ENCODE measurements at regions not wholly inside any gene's neighbourhood (a gene's known extent, or its start where the extent isn't known, plus 50 kb on each side); places are given as distances from the start of the nearest gene placed in this dataset.

- Histone ChIP-seq H3K4me1 (ENCODE audit: insufficient read depth, low read length, poor library complexity, severe bottlenecking) (no peaks in the 10 kb centered on the region), H3K4me3 (ENCODE audit: low read length, poor library complexity, severe bottlenecking) (no peak overlapping the region), H3K9me2 (replicated peaks; ENCODE audit: low read depth, low read length) (no peaks in the 10 kb centered on the region), H3K79me2 (ENCODE audit: insufficient read depth, low read length) (no peaks in the 10 kb centered on the region), H4K20me1 (ENCODE audit: insufficient read depth, low read length, poor library complexity, severe bottlenecking) (no peaks in the 10 kb centered on the region), H3K4me2 (ENCODE audit: low read depth, low read length, poor library complexity, severe bottlenecking) (no peak overlapping the region), H3F3A (ENCODE audit: low read depth) (no peaks in the 10 kb centered on the region), H3K9ac (ENCODE audit: low read depth, low read length, poor library complexity, severe bottlenecking) (no peak overlapping the region), H3K36me3 (ENCODE audit: insufficient read depth, low read length) (no peaks in the 10 kb centered on the region), H3K27me3 (ENCODE audit: insufficient read depth, low read length, poor library complexity, severe bottlenecking) (no peaks in the 10 kb centered on the region), H2AFZ (ENCODE audit: low read length) (no peak overlapping the region), H3K9me3 (ENCODE audit: insufficient read depth, low read depth, low read length) (no peaks in the 10 kb centered on the region)
- no peak for TF ChIP-seq EZH2phosphoT487 (IDR thresholded peaks at IDR 0.05; ENCODE audit: borderline replicate concordance)
- no peak for TF ChIP-seq CTCF (conservative IDR thresholded peaks at IDR 0.05; ENCODE audit: low read length)
Measured at GRCh38 chr11:45745065-45745811, 59.7 kb upstream of the SLC35C1 start.

- Histone ChIP-seq H3K79me2 (ENCODE audit: insufficient read depth, low read length) (no peaks in the 10 kb centered on the region), H3K4me3 (ENCODE audit: low read length, poor library complexity, severe bottlenecking) (no peak overlapping the region), H3K9me2 (replicated peaks; ENCODE audit: low read depth, low read length) (no peaks in the 10 kb centered on the region), H3K4me1 (ENCODE audit: insufficient read depth, low read length, poor library complexity, severe bottlenecking) (no peaks in the 10 kb centered on the region), H3K4me2 (ENCODE audit: low read depth, low read length, poor library complexity, severe bottlenecking) (no peak overlapping the region), H3K27me3 (ENCODE audit: insufficient read depth, low read length, poor library complexity, severe bottlenecking) (no peaks in the 10 kb centered on the region), H2AFZ (ENCODE audit: low read length) (no peak overlapping the region), H3K9ac (ENCODE audit: low read depth, low read length, poor library complexity, severe bottlenecking) (no peak overlapping the region), H4K20me1 (ENCODE audit: insufficient read depth, low read length, poor library complexity, severe bottlenecking) (no peaks in the 10 kb centered on the region), H3K9me3 (ENCODE audit: insufficient read depth, low read depth, low read length) (no peaks in the 10 kb centered on the region), H3F3A (ENCODE audit: low read depth) (no peaks in the 10 kb centered on the region), H3K36me3 (ENCODE audit: insufficient read depth, low read length) (no peaks in the 10 kb centered on the region)
- TF ChIP-seq CTCF (conservative IDR thresholded peaks at IDR 0.05; ENCODE audit: low read length): no peak
- no peak for TF ChIP-seq EZH2phosphoT487 (IDR thresholded peaks at IDR 0.05; ENCODE audit: borderline replicate concordance)
Measured at GRCh38 chr11:45743556-45744468, 61.1 kb upstream of the SLC35C1 start.

GRCh38 chr11:45741582-45741981 lies 63.4 kb upstream of the SLC35C1 start:
- Histone ChIP-seq H3K79me2 (ENCODE audit: insufficient read depth, low read length) (no peaks in the 10 kb centered on the region), H3F3A (ENCODE audit: low read depth) (no peaks in the 10 kb centered on the region), H3K27me3 (ENCODE audit: insufficient read depth, low read length, poor library complexity, severe bottlenecking) (no peaks in the 10 kb centered on the region), H3K9me2 (replicated peaks; ENCODE audit: low read depth, low read length) (no peaks in the 10 kb centered on the region), H3K4me1 (ENCODE audit: insufficient read depth, low read length, poor library complexity, severe bottlenecking) (no peaks in the 10 kb centered on the region), H4K20me1 (ENCODE audit: insufficient read depth, low read length, poor library complexity, severe bottlenecking) (no peaks in the 10 kb centered on the region), H2AFZ (ENCODE audit: low read length) (no peak overlapping the region), H3K4me2 (ENCODE audit: low read depth, low read length, poor library complexity, severe bottlenecking) (no peak overlapping the region), H3K36me3 (ENCODE audit: insufficient read depth, low read length) (no peaks in the 10 kb centered on the region), H3K4me3 (ENCODE audit: low read length, poor library complexity, severe bottlenecking) (no peak overlapping the region), H3K9me3 (ENCODE audit: insufficient read depth, low read depth, low read length) (no peaks in the 10 kb centered on the region), H3K9ac (ENCODE audit: low read depth, low read length, poor library complexity, severe bottlenecking) (no peak overlapping the region)
- TF ChIP-seq CTCF (conservative IDR thresholded peaks at IDR 0.05; ENCODE audit: low read length) (no peak), EZH2phosphoT487 (IDR thresholded peaks at IDR 0.05; ENCODE audit: borderline replicate concordance) (no peak)
